ENCODE measurements at regions not wholly inside any gene's neighbourhood (a gene's known extent, or its start where the extent isn't known, plus 50 kb on each side); places are given as distances from the start of the nearest gene placed in this dataset.

GRCh38 chr16:17988839-17989238 lies 347.7 kb downstream of the NPIPA8 start:
- TF ChIP-seq CTCF (IDR thresholded peaks at IDR 0.05) (no peak), POLR2A (IDR thresholded peaks at IDR 0.05) (no peak), EP300 (IDR thresholded peaks at IDR 0.05) (no peak)

Measured in ovary (tissue), 3 donors.